ENCODE measurements at regions not wholly inside any gene's neighbourhood (a gene's known extent, or its start where the extent isn't known, plus 50 kb on each side); places are given as distances from the start of the nearest gene placed in this dataset.

- 0% methylated on average over 2 of the region's 2 CpGs for WGBS (ENCODE audit: insufficient coverage, insufficient replicate concordance, low lambda C conversion rate, missing lambda C conversion rate)
- in situ Hi-C loops (cut with MboI) (no loop called here), intact Hi-C loops (cut with micrococcal nuclease; ENCODE audit: unreplicated experiment) (loop anchor here (10.0 kb wide), 1 partner anchor 1019 kb away; the partner anchor contains the start of genes MKKS and SLX4IP)
- no peak overlapping the region for H3K4me3 ChIP-seq
- no peaks in the 10 kb centered on the region for H3K9me3 ChIP-seq (replicated peaks; ENCODE audit: control insufficient read depth, insufficient read depth, low read length)
- no TSS peak for BruUV-seq (replicated peaks)
- H3K4me2 ChIP-seq (ENCODE audit: control insufficient read depth, insufficient read depth): no peak overlapping the region
- SMC1A ChIA-PET (ENCODE audit: uncharacterized antibody, unreplicated experiment): interaction anchor here (0.9 to 2.3 kb wide), 3 partner anchors 27 to 90 kb away, joined by 3 to 9 read pairs (median 4); no protein-coding TSS in a partner anchor
- no peak for FAIRE-seq
- POLR2A ChIA-PET: no interaction called here
- TF ChIP-seq ASH2L (IDR thresholded peaks at IDR 0.05; ENCODE audit: borderline replicate concordance, low read depth) (no peak), SIN3A (IDR thresholded peaks at IDR 0.05; ENCODE audit: low read depth, low read length) (no peak), REST (IDR thresholded peaks at IDR 0.05; ENCODE audit: low read depth, low read length) (no peak), CBFB (IDR thresholded peaks at IDR 0.05; ENCODE audit: low read depth) (no peak), TCF12 (IDR thresholded peaks at IDR 0.05; ENCODE audit: low read depth, low read length) (no peak), TBL1XR1 (IDR thresholded peaks at IDR 0.05; ENCODE audit: low read depth, low read length) (no peak), YY1 (IDR thresholded peaks at IDR 0.05; ENCODE audit: low read depth, low read length) (no peak), RUNX3 (IDR thresholded peaks at IDR 0.05; ENCODE audit: low read length) (no peak), JUNB (IDR thresholded peaks at IDR 0.05) (no peak), NFXL1 (IDR thresholded peaks at IDR 0.05; ENCODE audit: borderline replicate concordance) (no peak), ZNF622 (IDR thresholded peaks at IDR 0.05) (no peak), IKZF1 (conservative IDR thresholded peaks at IDR 0.05) (no peak), CREB1 (IDR thresholded peaks at IDR 0.05; ENCODE audit: low read depth) (no peak), RB1 (IDR thresholded peaks at IDR 0.05; ENCODE audit: borderline replicate concordance) (no peak)
- TF ChIP-seq, protein P1, sequence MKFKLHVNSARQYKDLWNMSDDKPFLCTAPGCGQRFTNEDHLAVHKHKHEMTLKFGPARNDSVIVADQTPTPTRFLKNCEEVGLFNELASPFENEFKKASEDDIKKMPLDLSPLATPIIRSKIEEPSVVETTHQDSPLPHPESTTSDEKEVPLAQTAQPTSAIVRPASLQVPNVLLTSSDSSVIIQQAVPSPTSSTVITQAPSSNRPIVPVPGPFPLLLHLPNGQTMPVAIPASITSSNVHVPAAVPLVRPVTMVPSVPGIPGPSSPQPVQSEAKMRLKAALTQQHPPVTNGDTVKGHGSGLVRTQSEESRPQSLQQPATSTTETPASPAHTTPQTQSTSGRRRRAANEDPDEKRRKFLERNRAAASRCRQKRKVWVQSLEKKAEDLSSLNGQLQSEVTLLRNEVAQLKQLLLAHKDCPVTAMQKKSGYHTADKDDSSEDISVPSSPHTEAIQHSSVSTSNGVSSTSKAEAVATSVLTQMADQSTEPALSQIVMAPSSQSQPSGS (IDR thresholded peaks at IDR 0.05; ENCODE audit: low read length): no peak
- TF ChIP-seq, protein P2, sequence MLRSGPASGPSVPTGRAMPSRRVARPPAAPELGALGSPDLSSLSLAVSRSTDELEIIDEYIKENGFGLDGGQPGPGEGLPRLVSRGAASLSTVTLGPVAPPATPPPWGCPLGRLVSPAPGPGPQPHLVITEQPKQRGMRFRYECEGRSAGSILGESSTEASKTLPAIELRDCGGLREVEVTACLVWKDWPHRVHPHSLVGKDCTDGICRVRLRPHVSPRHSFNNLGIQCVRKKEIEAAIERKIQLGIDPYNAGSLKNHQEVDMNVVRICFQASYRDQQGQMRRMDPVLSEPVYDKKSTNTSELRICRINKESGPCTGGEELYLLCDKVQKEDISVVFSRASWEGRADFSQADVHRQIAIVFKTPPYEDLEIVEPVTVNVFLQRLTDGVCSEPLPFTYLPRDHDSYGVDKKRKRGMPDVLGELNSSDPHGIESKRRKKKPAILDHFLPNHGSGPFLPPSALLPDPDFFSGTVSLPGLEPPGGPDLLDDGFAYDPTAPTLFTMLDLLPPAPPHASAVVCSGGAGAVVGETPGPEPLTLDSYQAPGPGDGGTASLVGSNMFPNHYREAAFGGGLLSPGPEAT (IDR thresholded peaks at IDR 0.05; ENCODE audit: low read depth): no peak
- TF ChIP-seq, protein P3, sequence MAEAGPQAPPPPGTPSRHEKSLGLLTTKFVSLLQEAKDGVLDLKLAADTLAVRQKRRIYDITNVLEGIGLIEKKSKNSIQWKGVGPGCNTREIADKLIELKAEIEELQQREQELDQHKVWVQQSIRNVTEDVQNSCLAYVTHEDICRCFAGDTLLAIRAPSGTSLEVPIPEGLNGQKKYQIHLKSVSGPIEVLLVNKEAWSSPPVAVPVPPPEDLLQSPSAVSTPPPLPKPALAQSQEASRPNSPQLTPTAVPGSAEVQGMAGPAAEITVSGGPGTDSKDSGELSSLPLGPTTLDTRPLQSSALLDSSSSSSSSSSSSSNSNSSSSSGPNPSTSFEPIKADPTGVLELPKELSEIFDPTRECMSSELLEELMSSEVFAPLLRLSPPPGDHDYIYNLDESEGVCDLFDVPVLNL (IDR thresholded peaks at IDR 0.05; ENCODE audit: low read depth, low read length): no peak
- H3K36me3 ChIP-seq (ENCODE audit: control insufficient read depth in 2 of 2, insufficient read depth in 2 of 2, low read length in 1 of 2): no peaks in the 10 kb centered on the region
- no peaks in the 10 kb centered on the region for H3K4me1 ChIP-seq (ENCODE audit: control insufficient read depth, insufficient read depth, low read length)
- no peak for DNase-seq (ENCODE audit: low read depth, low spot score)
- H3K27ac ChIP-seq (ENCODE audit: control insufficient read depth, insufficient read depth): no peak overlapping the region
- RAD21 ChIA-PET (ENCODE audit: unreplicated experiment): interaction anchor here (1.1 kb wide), 1 partner anchor 113 kb away, joined by 3 read pairs; no protein-coding TSS in a partner anchor
- CTCF ChIA-PET: no interaction called here
- H3K9ac ChIP-seq (ENCODE audit: control insufficient read depth, insufficient read depth, low read length): no peak overlapping the region
- H3K79me2 ChIP-seq (ENCODE audit: control insufficient read depth, insufficient read depth, low read length): no peaks in the 10 kb centered on the region
- ATAC-seq: peak; percentile 19; the same call in 2 of the 3 replicates
- no peaks in the 10 kb centered on the region for H4K20me1 ChIP-seq (ENCODE audit: control insufficient read depth, insufficient read depth)
- H2AFZ ChIP-seq (ENCODE audit: control insufficient read depth, low read depth, low read length): no peak overlapping the region
- no peaks in the 10 kb centered on the region for H3K27me3 ChIP-seq (replicated peaks in 1 of 2; ENCODE audit: control insufficient read depth in 2 of 2, insufficient read depth in 2 of 2, low read length in 1 of 2)
Observed at GRCh38 chr20:11453430-11453829, 464.3 kb upstream of the BTBD3 start.

Data from GM12878 (cell line).